Activated T-helper 1 cell treated with Interleukin-2 at 50 U/mL for 16 hours (primary cell): ENCODE measurements at regions not wholly inside any gene's neighbourhood (a gene's known extent, or its start where the extent isn't known, plus 50 kb on each side); places are given as distances from the start of the nearest gene placed in this dataset.
"Not testable (repeated sequence)": the region's sequence is repeated elsewhere in the genome, so short reads cannot be mapped to it uniquely, and the experiment has no call there.

Experiments used
- DNase-seq: peaks from one replicate; pipeline ENCODE4 v3.0.0-alpha.2; 2020; ENCODE audit warnings: low read depth

DNA sequence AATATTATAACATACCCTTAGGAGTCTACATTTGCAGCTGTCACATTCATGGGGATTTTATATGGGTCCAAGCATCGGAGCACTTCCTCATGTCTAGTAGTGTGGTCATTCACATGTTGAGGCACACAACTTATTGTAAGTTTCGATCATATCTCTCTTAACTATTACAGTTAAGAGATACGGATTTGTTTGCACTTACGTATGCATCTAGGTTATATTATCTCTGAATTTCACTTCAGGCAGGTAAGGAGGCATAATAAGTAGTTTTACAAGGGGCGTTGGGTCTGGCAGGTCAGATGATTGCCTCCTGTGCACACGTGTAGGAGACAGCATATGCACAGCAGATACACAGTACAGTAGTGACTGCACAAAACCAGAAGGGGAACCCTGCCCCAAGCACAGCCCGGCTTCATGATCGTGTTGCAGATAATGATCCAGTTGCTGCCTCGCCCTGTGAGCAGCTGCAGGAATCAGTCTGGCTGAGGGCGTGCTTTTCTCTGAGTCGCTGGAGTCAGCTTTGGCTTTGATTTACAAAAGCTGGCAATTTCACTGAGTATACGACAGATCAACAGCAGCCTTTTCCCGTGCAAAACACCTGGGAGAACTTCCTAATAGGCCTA is 302.9 kb upstream of the GATB start:
- peak; percentile 48 for DNase-seq

DNA sequence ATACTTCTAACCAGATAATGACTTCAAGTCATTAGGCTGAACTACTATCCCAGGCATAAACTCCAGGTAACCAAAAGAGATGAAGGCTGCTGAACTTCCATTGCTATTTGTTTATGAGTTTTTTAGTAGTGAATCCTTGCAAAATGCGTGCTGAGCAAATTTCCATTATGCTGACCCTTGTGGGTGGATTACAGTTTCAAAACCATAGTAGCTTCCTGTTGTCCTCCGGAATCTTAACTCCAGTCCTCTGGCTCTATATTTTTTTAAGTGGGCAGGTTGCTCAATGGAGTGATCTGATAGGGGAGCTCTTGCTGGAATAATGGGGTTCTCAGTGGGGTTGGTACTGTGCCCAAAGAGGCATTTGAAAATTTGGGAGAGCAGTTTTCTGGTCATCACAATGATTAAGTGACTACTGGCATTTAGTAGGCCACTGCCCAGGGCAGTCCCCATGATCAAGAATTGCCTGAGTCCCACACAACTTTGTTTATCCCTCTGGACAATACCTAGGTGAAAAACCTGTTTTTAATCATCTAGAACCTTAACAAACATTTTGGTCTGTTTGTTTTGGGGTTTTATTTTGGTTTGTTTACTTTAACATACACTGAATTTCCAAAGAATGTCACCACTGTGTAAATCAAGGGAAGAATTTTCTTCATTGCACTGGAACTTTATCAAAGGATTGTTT is 302.3 kb upstream of the GATB start:
- DNase-seq = no peak

DNA sequence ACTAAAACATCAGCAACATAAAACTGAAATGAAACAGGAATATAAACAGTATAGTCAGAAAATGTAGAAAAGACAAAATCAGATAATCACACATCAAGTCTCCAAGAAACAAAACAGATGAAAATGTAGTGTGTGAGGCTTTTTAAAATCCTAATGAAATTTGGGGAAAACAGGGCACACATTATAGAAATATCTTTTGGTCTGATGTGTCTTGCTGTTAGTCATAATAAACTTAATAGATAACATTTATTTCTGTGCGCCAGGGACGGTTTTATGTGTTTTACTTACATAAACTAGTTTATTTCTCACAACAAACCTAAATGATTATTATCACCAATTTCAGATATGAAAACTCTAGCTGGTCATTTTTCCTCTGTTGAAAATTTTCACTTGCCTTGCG is 293.9 kb upstream of the GATB start:
- DNase-seq = no peak

DNA sequence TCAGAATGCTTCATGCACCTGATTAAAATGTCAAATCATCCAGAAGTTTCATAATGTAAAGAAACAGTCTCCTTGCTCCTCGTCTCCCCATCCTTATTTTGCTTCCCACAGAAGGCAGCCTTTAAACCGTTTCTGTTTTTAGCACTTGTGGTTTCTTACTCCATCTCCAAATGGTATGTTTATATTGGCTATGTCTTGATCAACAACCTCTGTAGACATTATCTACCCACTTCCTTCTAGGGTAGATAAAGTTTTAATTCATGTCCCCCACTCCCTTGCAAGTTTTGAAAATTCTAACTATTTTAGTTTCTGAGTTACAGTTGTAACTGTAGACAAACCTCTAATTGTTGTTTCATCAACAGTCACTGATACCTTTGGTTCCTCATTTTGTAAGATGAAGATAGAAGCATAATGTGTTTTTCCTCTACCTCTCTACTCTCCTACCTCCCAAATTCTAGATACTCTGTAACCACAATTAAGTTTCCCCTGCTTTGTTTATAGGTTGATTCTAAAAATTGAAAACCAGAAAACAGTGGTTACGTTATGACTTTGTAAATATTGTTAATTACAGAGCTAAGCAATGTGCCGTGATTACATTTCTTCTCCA is 291.7 kb upstream of the GATB start:
- DNase-seq = no peak

DNA sequence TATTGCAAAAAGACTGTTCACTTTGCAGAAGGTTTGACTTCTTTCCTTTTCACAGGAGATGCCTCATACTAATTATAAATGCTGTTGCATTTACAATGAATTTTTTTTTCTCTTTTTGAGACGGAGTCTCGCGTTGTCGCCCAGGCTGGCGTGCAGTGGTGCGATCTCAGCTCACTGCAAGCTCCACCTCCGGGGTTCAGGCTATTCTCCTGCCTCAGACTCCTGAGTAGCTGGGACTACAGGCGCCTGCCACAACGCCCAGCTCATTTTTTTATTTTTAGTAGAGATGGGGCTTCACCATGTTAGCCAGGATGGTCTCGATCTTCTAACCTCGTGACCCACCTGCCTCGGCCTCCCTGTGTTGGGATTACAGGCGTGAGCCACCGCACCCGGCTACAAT is 290.5 kb upstream of the GATB start:
- DNase-seq = not testable (repeated sequence)

DNA sequence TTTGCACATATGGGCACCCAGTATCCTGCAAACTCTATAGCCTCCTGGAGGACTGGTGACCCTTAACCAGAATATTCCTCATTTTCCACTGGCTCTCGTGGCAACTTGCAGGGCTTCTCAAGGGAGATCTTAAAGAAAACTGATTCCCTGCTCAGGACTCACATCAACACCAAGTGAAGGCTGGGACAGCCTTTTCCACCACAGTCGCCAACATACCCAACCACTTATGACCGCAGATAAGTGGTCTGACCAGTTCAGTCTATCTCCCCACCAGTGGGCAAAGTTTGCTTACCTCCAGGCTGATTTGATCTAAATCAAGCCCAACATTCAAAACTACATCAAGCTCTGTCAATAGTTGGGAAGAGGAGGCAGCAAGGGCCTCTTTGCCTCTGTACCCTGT is 289.3 kb upstream of the GATB start:
- no peak for DNase-seq

DNA sequence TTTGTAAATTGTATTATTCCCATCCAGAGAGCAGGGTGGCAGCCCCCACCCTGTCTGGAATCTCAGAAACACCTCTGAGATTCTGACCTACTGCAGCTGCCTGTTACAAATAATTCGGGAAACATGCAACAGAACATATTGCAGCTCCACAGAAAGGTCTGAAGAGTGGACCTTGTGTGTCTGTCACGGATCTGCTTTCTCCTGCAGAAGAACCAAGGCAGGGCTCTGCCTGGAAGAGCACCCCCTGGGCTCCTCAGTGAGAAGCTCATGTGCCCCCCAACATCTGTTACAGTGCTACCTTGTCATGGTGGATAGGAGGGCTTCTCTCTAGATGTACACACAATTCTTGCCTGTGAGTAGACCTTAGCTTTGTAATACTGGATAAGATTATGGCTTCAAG is 286.6 kb upstream of the GATB start:
- no peak for DNase-seq

- no peak for DNase-seq
These were observed 285.2 kb upstream of the GATB start for GRCh38 chr4:152045807-152046571.

DNA sequence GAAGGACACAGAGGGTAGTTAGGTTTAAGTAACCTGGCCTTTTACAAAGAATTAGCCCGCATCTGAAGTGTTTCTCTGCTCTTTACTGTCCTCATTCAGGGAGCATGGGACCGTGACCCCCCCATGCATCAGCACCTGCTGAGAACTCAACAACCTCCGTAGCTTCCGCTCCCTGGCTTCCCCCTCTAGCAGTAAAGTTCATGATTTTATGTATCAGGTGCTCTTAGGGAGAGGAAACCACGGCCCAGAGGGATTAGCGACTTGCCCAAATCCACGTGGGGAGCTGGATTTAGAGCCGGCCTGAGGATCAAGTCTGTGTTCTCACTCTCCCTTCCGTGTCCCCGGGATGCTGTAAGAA is 284.6 kb upstream of the GATB start:
- DNase-seq = no peak

GRCh38 chr4:152044331-152045036 is 283.7 kb upstream of the GATB start:
- no peak for DNase-seq

DNA sequence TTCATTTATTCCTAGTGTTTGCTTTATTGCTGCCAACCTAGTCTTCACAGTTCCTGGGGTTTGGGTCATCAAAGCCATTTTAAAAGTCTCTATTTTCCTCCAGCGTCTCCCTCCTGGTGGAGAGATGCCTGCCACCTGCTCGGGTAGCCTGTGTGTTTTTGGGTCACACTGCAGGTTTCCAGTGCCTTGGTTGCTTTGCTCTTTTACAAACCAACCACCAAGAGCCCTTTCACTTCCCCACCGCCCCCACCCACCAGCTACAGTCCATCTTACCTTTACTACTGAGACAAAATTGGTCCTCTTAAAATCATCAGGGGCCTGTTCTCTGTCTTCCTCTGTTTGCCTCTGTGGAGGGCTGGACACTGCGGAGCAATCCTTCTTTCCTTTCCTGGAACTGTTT is 280.5 kb upstream of the GATB start:
- no peak for DNase-seq

DNA sequence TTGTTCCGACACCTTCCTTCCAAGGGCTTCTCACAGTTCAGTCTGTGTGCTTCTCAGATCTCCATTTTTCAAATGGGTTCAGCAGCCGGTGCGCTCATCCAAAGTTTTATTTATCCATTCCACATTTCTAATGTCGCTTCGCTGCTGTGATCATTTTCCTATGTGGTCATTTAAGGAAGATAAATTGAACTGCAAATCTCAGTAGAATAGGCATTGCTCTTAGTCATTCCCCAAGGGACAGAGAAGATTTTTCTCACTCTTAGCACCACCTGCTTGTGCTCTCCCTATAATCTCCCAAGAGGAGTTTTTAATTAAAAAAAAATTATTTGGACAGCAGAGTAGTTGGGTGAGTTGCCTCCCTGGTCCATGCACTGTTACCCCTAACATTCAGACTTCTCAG is 278.9 kb upstream of the GATB start:
- no peak for DNase-seq

DNA sequence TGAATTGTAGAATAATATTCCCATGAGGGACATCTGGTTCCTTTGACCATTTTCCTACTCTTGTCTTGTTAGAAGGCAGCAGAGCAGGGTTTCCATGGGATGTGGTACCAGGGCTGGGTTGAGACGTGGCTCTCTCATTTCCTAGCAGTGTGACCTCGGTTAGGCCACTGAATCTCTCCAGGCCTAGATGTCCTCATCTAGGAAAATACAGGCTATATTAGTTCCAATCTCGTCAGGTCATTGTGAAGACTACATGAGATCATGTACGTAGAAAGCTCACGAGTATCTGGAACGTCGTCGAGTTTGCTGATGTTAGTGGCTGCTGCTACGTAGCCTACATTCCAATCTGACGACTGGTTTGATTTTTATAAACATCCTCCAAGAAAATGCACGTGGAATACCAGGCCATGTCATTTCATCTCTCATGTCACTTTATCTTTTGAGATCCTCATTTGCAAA is 278.2 kb upstream of the GATB start:
- no peak for DNase-seq

DNA sequence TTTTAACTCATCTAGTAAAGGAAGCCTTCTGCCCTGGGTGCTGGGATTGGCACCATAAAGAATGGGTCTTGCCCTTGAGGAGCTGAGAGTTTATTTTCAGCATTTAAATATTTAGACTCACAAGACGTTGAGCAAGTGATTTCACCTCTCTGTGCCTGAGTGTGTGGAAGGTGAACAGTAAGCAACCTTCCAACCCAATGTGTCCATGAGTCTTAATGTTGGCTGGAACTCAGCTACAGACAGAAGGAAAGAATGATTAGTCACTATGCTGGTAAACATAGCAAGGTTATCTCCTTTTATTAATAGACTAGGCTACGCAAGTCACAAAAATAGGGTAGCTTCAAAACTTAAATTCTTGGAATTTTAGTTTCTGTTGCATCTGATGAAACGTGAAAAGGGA is 277.4 kb upstream of the GATB start:
- DNase-seq = no peak

- no peak for DNase-seq
These were observed 276.6 kb upstream of the GATB start for GRCh38 chr4:152037435-152037834.

GRCh38 chr4:152033621-152034020 is 272.8 kb upstream of the GATB start:
- no peak for DNase-seq

- DNase-seq = no peak
These were observed 271.9 kb upstream of the GATB start for GRCh38 chr4:152032722-152033131.

DNA sequence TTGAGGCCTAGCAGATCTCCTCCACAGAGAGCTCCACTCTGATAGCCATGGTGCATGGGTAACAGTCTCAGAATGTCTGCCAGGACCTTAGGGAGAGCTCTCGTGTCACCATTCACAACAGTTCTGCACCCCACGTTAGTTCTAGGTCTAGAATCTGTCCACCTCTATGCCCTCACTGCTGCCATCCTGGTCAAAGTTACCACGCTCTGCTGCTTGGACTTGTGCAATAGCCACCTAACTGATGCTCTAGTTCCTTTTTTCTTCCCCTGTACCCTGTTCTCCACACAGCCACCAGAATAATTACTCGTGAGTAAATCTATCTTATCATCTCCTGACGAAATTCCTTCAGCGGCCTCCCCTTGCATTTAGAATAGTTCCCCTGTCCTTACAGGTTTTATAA is 268.8 kb upstream of the GATB start:
- no peak for DNase-seq

- DNase-seq = no peak
These were observed 267.3 kb upstream of the GATB start for GRCh38 chr4:152028131-152028530.

DNA sequence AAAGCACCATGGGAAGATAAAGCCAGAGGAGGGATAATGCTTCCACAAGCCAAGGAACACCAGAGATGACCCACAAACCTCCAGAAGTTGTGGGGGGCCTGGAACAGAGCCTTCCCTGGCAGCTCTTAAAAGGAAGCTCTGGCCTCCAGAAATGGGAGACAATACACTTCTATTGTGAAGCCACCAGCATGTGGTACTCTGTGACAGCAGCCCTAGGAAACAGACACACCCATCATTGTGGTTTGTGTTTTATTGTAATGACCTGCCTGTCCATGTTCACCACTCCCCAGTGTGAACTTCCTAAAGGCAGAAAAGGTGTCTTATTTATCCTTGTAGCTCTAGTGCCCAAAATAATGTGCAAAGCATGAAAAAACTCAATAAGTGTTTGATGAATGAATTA is 264.1 kb upstream of the GATB start:
- no peak for DNase-seq

GRCh38 chr4:152023674-152024073 is 262.9 kb upstream of the GATB start:
- no peak for DNase-seq

- DNase-seq = no peak
These were observed 261.7 kb upstream of the GATB start for GRCh38 chr4:152022543-152022942.
